Endothelial cell of umbilical vein (primary cell): ENCODE measurements at regions not wholly inside any gene's neighbourhood (a gene's known extent, or its start where the extent isn't known, plus 50 kb on each side); places are given as distances from the start of the nearest gene placed in this dataset.

Experiments
- BruUV-seq: library from RNA; stranded (reverse); fragments of 400-500 nt; replicated peaks from 2 replicates; lab custom pipeline; 2021; lab: Mats Ljungman, UMichigan
- CTCF ChIA-PET: fragments of 300-600, 350-600 bp; sonication (Branson Sonifier 250); formaldehyde crosslinking; loops from one replicate; lab custom pipeline; 2021; ENCODE audit warnings: antibody characterized with exemption, inconsistent platforms; lab: Charles Lee
- POLR2A ChIA-PET: fragments of 300-600, 350-600 bp; sonication (Branson Sonifier 250); formaldehyde crosslinking; loops from one replicate; lab custom pipeline; 2021; ENCODE audit warnings: antibody characterized with exemption, inconsistent platforms; lab: Charles Lee
- DNase-seq: peaks from one replicate; pipeline ENCODE4 v3.0.0-alpha.2; 2011; ENCODE audit warnings: low read depth, low spot score
- FAIRE-seq: peaks from 2 replicates; lab custom pipeline; 2011; peaks lifted over from hg19 to GRCh38; lab: Jason Lieb, UNC
- H2AFZ ChIP-seq: 2 replicates; pipeline ENCODE4 v1.6.0; 2012; ENCODE audit warnings: low read depth, low read length, control low read depth, inconsistent platforms
- H3K27ac ChIP-seq: 2 replicates; pipeline ENCODE4 v1.5.1; 2011; ENCODE audit warnings: low read depth, mild to moderate bottlenecking, control low read depth, low read length, moderate library complexity; ENCODE audit not compliant: insufficient read depth
- H3K27me3 ChIP-seq, 2 experiments: 2 replicates each; pipeline versions ENCODE4 v1.6.0 to v1.6.1; 2011; ENCODE audit warnings: low read length in 2 of 2, mixed read lengths in 1 of 2; ENCODE audit not compliant: control insufficient read depth in 2 of 2, insufficient read depth in 2 of 2
- H3K36me3 ChIP-seq, 2 experiments: 2 replicates in 1 of 2; 3 replicates in 1 of 2; pipeline ENCODE4 v1.5.1; 2011; ENCODE audit warnings: low read length in 2 of 2, mild to moderate bottlenecking in 1 of 2, moderate library complexity in 1 of 2; ENCODE audit not compliant: control insufficient read depth in 2 of 2, insufficient read depth in 2 of 2; ENCODE audit errors: extremely low read depth in 1 of 2
- H3K4me1 ChIP-seq: 3 replicates; pipeline ENCODE4 v1.5.1; 2011; ENCODE audit warnings: mild to moderate bottlenecking, low read length; ENCODE audit not compliant: control insufficient read depth, insufficient read depth; ENCODE audit errors: extremely low read depth
- H3K4me2 ChIP-seq: 2 replicates; pipeline ENCODE4 v1.6.1; 2011; ENCODE audit warnings: low read length, control low read depth, mixed read lengths; ENCODE audit not compliant: insufficient read depth
- H3K4me3 ChIP-seq, 3 experiments: fragments of 200-600 bp in 1 of 3; sonication (generic), shearing (Covaris generic) in 1 of 3; replicated peaks in 1 of 3; 2 replicates each; pipeline ENCODE4 v1.5.1; 2011 to 2016; ENCODE audit warnings: control low read depth in 3 of 3, low read length in 3 of 3, mild to moderate bottlenecking in 2 of 3, inconsistent platforms in 1 of 3, low read depth in 1 of 3, moderate library complexity in 1 of 3; ENCODE audit not compliant: insufficient read depth in 1 of 3
- H3K79me2 ChIP-seq: 2 replicates; pipeline ENCODE4 v1.6.0; 2012; ENCODE audit warnings: low read length, inconsistent platforms; ENCODE audit not compliant: control insufficient read depth, insufficient read depth
- H3K9ac ChIP-seq: replicated peaks from 2 replicates; pipeline ENCODE3; 2011; ENCODE audit warnings: low read length, control low read depth; ENCODE audit not compliant: insufficient read depth; ENCODE audit errors: extremely low read depth
- H3K9me1 ChIP-seq: replicated peaks from 3 replicates; pipeline ENCODE4 v1.6.0; 2011; ENCODE audit warnings: mild to moderate bottlenecking, low read length; ENCODE audit not compliant: control insufficient read depth, insufficient read depth; ENCODE audit errors: extremely low read depth
- H3K9me3 ChIP-seq: replicated peaks from 2 replicates; pipeline ENCODE4 v1.5.1; 2012; ENCODE audit warnings: low read length, inconsistent platforms; ENCODE audit not compliant: control insufficient read depth, insufficient read depth
- H4K20me1 ChIP-seq: replicated peaks from 2 replicates; pipeline ENCODE3; 2011; ENCODE audit warnings: mild to moderate bottlenecking, low read length; ENCODE audit not compliant: control insufficient read depth, insufficient read depth; ENCODE audit errors: extremely low read depth
- CTCF ChIP-seq, 2 donors: IDR thresholded peaks; 1 replicate in 1 of 2; 2 replicates in 1 of 2; pipeline ENCODE4 v1.5.1; 2011; ENCODE audit warnings: low read length in 2 of 2, mild to moderate bottlenecking in 2 of 2, moderate library complexity in 2 of 2, control low read depth in 1 of 2, inconsistent platforms in 1 of 2, low read depth in 1 of 2; ENCODE audit not compliant: insufficient read depth in 1 of 2; ENCODE audit errors: extremely low read depth in 1 of 2
- EZH2 ChIP-seq: IDR thresholded peaks from 2 replicates; pipeline ENCODE4 v1.6.1; 2012; ENCODE audit warnings: borderline replicate concordance, low read depth, mild to moderate bottlenecking, moderate library complexity, low read length, inconsistent platforms; ENCODE audit not compliant: severe bottlenecking
- FOS ChIP-seq: IDR thresholded peaks from 2 replicates; pipeline ENCODE4 v1.6.1; 2011; ENCODE audit warnings: mild to moderate bottlenecking, low read length, moderate library complexity, borderline replicate concordance; ENCODE audit not compliant: insufficient read depth
- GATA2 ChIP-seq: IDR thresholded peaks from 2 replicates; pipeline ENCODE4 v1.7.0; 2011; ENCODE audit warnings: low read depth, mild to moderate bottlenecking, moderate library complexity, mixed read lengths, low read length; ENCODE audit not compliant: insufficient read length, insufficient read depth
- JUN ChIP-seq: IDR thresholded peaks from 2 replicates; pipeline ENCODE4 v1.6.1; 2011; ENCODE audit warnings: borderline replicate concordance, low read depth; ENCODE audit not compliant: insufficient read length, insufficient read depth
- MAX ChIP-seq: IDR thresholded peaks from 2 replicates; pipeline ENCODE4 v1.6.1; 2011; ENCODE audit not compliant: insufficient read depth, insufficient read length
- MYC ChIP-seq: IDR thresholded peaks from one replicate; pipeline ENCODE4 v1.6.1; 2011; ENCODE audit warnings: mild to moderate bottlenecking, low read depth, low read length
- POLR2A ChIP-seq: IDR thresholded peaks from 2 replicates; pipeline ENCODE4 v1.6.1; 2012; ENCODE audit warnings: low read depth, mild to moderate bottlenecking, control low read depth, low read length
- POLR2AphosphoS5 ChIP-seq: IDR thresholded peaks from 2 replicates; pipeline ENCODE4 v1.6.1; 2012; ENCODE audit warnings: low read depth, mild to moderate bottlenecking, control low read depth, low read length, moderate library complexity; ENCODE audit not compliant: insufficient read depth
- dilution Hi-C: fragments of 300-500 bp; cut with MboI; formaldehyde crosslinking; loops from one replicate; pipeline ENCODE4 v1.15.0; 2019; ENCODE audit warnings: low sequenced_read_pairs; ENCODE audit not compliant: extremely low pct_ligation_motif_present
- intact Hi-C: fragments of 100-400 bp; cut with micrococcal nuclease; formaldehyde crosslinking; loops from one replicate; pipeline ENCODE4 v1.10.0; 2022

- no peaks in the 10 kb centered on the region for H3K36me3 ChIP-seq
- H2AFZ ChIP-seq = no peak overlapping the region
- DNase-seq (no peak), FAIRE-seq (no peak)
- no peaks in the 10 kb centered on the region for H3K4me1 ChIP-seq
- H3K4me3 ChIP-seq = no peak overlapping the region
- intact Hi-C loops = no loop called here
- TF ChIP-seq CTCF (IDR thresholded peaks at IDR 0.05; ENCODE audit: extremely low read depth in 1 of 2, insufficient read depth in 1 of 2, low read depth in 1 of 2, low read length in 2 of 2) (no peak), POLR2AphosphoS5 (no peak), EZH2 (no peak), MYC (no peak), MAX (no peak), JUN (no peak), GATA2 (no peak), FOS (no peak), POLR2A (no peak)
- no peak overlapping the region for H3K9ac ChIP-seq
- H3K27me3 ChIP-seq = no peaks in the 10 kb centered on the region
- no peak overlapping the region for H3K4me2 ChIP-seq
- BruUV-seq = no TSS peak
- no peak overlapping the region for H3K27ac ChIP-seq
- H3K9me3 ChIP-seq = no peaks in the 10 kb centered on the region
- H4K20me1 ChIP-seq = no peaks in the 10 kb centered on the region
- H3K79me2 ChIP-seq = no peaks in the 10 kb centered on the region
- H3K9me1 ChIP-seq = no peaks in the 10 kb centered on the region
- ChIA-PET CTCF (no interaction called here), POLR2A (no interaction called here)
- dilution Hi-C loops = no loop called here
Measured at GRCh38 chr15:45866616-45867015, 231.8 kb downstream of the SQOR start.
